ENCODE measurements at regions not wholly inside any gene's neighbourhood (a gene's known extent, or its start where the extent isn't known, plus 50 kb on each side); places are given as distances from the start of the nearest gene placed in this dataset.
"Not testable (repeated sequence)": the region's sequence is repeated elsewhere in the genome, so short reads cannot be mapped to it uniquely, and the experiment has no call there.

GRCh38 chr12:124130691-124131591 lies 157.9 kb downstream of the ZNF664 start:
- no peak for DNase-seq (ENCODE audit: low read depth)

GRCh38 chr12:124131659-124132058 lies 158.6 kb downstream of the ZNF664 start:
- no peak for DNase-seq (ENCODE audit: low read depth)

DNA sequence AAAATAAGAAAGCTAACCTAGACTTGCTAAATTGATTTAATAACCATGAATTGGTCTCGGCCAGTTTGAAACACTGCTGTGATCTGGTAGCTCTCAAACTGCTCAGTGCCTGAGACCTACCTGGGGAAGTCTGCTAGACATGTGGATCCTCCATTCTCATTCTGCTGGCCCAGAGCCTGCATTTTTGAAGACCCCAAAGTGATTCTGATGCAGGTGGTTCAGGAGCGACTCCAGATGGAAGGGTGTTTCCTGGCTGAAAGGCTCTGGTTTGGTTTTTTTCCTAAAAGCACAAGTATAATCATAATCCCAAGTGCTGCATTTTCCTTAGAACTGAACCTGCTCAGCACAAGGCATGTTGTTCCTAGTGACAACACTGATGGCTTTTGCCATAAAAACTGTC lies 159.5 kb downstream of the ZNF664 start:
- DNase-seq (ENCODE audit: low read depth) = no peak

DNA sequence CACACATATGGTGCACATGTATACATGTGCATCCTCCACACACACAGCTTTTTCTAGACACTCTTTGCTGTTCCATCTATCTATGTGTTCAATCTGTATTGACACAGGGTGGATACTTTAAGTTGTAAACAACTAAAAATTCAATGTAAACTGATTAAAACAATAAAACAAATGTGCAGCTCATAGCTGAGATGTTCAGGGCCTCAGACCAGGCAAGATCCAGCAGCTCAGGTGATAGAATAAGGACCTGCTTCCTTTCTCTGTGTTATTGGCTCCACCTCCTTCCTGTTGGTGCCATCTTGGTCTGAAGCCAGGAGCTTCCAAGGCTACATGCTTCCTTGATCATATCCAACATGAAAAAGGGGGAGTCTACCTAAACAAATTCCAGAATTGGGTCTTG lies 158.1 kb upstream of the RFLNA start:
- DNase-seq (ENCODE audit: low read depth) = no peak

- DNase-seq (ENCODE audit: low read depth) = no peak
These were observed 153.9 kb upstream of the RFLNA start for GRCh38 chr12:124140944-124141486.

GRCh38 chr12:124141611-124142010 lies 153.3 kb upstream of the RFLNA start:
- not testable (repeated sequence) for DNase-seq (ENCODE audit: low read depth)

- no peak for DNase-seq (ENCODE audit: low read depth)
These were observed 152.4 kb upstream of the RFLNA start for GRCh38 chr12:124142395-124143035.

- DNase-seq (ENCODE audit: low read depth) = no peak
These were observed 151.2 kb upstream of the RFLNA start for GRCh38 chr12:124143726-124144125.

GRCh38 chr12:124144531-124145194 lies 150.2 kb upstream of the RFLNA start:
- no peak for DNase-seq (ENCODE audit: low read depth)

- DNase-seq (ENCODE audit: low read depth) = no peak
These were observed 147.9 kb upstream of the RFLNA start for GRCh38 chr12:124147027-124147426.

DNA sequence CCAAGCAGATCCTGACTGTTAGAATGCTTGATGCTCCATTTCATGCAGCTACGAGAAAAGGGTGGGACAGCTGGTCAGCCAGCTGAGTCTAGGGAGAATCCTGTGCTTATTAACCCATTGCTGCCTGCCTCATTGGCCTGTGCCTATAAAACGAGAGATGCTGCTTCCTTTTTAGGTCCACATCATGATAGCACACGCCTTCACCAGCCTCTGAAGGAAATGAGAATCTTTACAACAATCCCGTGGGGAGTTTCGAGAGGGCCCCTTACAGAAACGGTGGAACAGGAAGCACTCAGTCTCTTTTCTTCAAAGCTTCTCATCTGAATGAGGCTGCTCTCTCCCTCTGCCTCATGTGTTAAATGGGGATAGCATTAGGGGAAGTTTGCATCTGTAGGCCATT lies 147.3 kb upstream of the RFLNA start:
- no peak for DNase-seq (ENCODE audit: low read depth)

DNA sequence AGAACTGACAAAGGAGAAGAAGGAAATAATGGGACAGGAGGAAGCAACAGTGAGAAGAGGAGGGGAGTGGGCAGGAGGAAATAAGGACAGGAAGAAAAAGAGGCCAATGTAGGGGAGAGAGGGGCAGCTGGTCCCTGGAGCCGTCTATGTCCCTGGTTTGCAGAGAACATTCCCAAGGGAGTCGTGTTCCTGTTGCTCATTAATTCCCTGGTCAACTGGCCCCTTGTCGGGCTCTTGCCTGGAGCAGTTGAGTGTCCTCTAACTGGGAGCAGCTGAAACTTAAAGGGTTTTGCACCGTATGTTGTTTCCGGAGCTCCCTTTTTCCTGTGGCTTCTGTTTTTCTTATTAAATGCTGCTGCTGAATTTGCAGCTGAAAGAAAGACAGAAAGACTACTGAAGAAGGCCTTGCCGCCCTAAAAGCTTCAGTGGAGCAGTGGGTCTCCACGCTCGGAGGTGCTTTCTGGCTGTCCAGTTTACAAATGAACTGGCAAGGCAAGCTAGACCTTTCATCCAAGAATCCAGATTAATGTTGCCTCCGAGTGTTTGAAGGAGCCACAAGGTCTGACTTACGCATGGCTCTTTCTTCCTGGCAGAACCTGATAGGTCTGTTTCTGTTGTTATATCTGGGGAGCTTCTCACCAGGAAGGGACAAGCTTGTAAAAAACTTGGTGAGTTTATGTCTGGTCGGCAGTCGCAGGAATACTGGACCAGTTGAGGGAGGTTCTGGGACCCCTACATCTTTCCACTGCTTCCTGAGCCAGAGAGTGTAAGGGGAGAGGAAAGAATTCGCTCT lies 146.2 kb upstream of the RFLNA start:
- no peak for DNase-seq (ENCODE audit: low read depth)

DNA sequence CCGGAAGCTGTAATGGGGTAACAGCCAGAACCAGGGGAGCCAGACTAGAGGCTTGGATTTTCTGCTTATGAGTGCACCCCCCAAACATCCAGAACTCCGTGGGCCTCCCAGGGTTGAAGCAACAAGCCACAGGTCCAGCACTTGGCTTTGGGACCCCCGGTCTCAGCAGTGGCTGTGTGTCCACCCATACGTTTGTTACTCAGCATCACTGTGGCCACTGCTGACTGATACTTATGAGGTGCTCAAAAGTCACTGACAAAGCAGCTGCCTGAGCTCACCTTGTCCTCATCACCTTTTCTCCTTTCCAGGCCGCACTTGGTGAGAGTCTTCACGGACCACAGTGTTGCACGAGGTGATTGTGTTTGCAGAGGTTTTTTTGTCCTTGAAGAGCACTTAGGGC lies 145.6 kb upstream of the RFLNA start:
- no peak for DNase-seq (ENCODE audit: low read depth)

DNA sequence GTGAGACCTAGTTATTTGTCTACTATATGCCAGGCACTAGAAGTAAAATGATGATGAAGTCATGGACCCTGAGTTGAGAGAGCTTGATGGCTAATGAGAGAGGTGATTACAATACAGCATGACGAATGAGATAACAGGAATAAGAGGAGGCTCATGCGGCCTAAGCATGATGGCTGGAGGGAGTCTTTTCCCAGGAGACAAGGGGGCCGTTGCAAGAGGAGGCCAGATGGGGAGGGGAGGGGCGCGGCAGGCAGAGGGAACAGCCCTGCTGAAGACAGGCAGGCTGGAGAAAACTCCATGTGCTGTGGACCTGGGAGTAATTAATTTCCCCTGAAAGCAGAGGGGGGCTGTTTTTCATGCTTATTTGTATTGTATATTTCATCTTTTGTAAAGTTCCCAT lies 144.7 kb upstream of the RFLNA start:
- no peak for DNase-seq (ENCODE audit: low read depth)

- DNase-seq (ENCODE audit: low read depth) = no peak
These were observed 143.3 kb upstream of the RFLNA start for GRCh38 chr12:124151583-124151982.

DNA sequence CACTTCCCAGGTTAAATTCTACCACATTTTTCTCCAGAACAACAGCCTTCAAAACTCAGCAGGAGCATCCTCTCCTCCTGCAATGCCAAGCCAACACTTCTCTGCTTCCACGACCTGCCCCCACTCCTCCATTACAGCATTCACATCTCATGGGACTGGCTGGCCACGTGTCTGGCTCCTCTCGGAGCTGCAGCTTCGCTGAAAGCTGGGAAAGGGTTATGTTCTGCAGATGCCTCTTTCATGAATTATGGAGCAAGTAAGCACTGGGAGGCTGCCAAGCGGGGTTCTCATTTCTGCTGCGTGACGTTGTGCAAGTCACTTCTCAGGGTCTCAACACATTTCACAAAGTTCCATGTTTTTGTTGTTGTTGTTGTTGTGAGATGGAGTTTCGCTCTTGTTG lies 142.2 kb upstream of the RFLNA start:
- no peak for DNase-seq (ENCODE audit: low read depth)

DNA sequence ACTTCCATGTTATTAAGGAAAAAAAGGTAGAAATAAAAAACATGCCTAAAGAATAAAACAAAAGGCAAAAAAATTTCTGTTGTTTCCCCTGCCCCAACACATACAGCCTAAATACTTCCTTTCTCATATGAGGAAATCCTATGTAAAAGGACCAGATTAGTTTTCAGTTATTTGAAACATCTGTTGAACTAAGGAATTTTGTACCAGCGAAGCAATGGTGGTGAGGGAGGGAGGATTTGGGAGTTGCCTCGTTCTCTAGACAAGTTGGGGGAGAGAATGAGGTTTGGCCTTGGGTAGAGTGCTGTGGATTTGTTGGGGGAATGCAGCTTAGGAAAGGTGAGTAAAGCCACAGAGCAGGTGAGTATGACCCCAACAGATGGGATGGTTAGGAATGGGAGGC lies 141.5 kb upstream of the RFLNA start:
- DNase-seq (ENCODE audit: low read depth) = no peak

DNA sequence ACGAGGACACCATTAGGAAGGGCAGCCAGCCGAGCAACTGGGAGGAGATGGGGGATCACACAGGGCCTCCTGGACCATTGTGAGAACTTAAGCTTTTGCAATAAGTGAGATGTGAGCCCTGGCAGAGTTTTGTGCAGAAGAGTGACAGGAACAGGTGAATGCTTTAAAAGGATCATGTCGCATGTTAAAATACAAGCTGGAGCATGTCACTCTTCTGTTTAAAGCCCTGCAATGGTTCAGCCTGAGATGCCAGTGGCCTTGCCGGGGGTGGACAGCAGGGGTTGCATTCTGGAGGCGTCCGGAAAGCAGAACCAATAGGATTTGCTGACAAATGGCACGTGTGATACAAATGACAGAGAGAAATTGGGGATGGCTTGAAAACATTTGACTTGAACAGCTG lies 137.5 kb upstream of the RFLNA start:
- DNase-seq (ENCODE audit: low read depth) = no peak

DNA sequence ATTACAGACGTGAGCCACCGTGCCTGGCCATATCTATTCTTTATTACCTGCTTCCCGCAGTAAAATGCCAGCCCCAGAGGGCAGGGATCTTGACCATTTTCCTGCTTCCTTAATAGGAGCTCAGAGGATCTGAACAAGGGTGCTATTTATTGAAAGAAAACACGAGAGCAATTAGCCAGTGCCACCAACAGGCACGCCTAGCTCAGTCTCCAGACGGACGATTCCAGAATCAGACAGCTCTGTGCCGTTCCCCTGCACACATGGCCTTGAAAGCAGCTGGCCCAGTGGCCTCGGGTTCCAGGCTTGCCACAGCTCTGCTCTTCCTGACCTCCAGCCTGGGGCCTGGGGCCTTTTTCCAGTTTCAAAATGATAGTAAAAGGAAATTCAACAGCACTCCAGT lies 135.2 kb upstream of the RFLNA start:
- no peak for DNase-seq (ENCODE audit: low read depth)

DNA sequence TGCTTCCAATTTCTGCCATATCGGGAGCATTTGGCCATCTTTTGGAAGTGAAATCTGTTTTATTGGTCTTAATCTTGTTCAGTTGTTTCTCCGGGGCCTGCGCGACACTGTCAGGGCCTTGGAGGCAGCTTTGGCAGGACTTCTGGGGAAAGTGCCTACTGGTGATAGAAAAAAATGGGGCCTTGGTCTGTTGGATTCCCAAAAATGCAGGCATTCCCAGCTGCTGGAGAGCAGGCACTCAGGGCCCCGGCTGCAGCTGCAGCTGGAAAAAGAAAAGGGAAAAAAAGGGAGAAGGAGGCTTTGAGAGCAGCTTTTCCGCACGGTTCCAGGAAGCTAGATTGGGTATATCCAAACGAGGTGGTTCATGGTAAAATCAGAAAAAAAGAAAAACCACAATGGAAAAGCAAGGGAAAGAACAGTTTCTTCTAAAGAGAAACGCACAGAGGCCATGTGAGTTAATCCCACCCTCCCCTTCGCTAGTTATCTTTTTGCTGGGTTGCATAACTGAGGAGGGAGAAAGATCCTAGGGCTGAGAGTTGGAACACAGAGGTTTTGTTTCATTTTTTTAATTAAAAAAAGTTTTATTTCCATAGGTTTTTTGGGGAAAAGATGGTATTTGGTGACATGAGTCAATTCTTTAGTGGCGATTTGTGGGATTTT lies 134.7 kb upstream of the RFLNA start:
- no peak for DNase-seq (ENCODE audit: low read depth)

GRCh38 chr12:124161402-124161801 lies 133.5 kb upstream of the RFLNA start:
- not testable (repeated sequence) for DNase-seq (ENCODE audit: low read depth)

Data from ELR (cell line).